ENCODE measurements at regions not wholly inside any gene's neighbourhood (a gene's known extent, or its start where the extent isn't known, plus 50 kb on each side); places are given as distances from the start of the nearest gene placed in this dataset.

DNA sequence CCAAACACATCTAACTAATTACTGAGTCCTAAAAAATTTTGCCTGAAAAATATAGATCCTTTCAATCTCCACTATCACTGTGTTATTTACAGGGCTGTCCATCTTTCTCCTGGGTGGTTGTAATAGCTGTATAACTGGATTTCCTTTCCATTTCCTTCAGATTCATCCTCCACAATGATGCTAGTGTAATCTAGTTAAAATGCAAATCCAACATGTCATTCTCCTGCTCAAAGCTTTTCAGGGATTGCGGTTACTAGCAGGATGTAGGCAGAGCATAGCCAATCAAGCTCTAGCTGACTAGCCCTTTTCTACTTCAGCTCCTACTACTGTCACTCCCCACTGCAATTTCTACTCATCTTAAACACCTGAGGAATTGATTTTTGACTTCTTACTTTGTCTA lies 283.0 kb downstream of the RAB38 start:
- TF ChIP-seq, protein P1, sequence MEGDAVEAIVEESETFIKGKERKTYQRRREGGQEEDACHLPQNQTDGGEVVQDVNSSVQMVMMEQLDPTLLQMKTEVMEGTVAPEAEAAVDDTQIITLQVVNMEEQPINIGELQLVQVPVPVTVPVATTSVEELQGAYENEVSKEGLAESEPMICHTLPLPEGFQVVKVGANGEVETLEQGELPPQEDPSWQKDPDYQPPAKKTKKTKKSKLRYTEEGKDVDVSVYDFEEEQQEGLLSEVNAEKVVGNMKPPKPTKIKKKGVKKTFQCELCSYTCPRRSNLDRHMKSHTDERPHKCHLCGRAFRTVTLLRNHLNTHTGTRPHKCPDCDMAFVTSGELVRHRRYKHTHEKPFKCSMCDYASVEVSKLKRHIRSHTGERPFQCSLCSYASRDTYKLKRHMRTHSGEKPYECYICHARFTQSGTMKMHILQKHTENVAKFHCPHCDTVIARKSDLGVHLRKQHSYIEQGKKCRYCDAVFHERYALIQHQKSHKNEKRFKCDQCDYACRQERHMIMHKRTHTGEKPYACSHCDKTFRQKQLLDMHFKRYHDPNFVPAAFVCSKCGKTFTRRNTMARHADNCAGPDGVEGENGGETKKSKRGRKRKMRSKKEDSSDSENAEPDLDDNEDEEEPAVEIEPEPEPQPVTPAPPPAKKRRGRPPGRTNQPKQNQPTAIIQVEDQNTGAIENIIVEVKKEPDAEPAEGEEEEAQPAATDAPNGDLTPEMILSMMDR (IDR thresholded peaks at IDR 0.05) = no peak
- no peak for TF ChIP-seq POLR2A (IDR thresholded peaks at IDR 0.05)

Measured in lower leg skin (tissue), 3 donors.